WTC11 (cell line): ENCODE measurements at regions not wholly inside any gene's neighbourhood (a gene's known extent, or its start where the extent isn't known, plus 50 kb on each side); places are given as distances from the start of the nearest gene placed in this dataset.

Source experiments
- CBFB ChIP-seq: sonication (generic); formaldehyde crosslinking; IDR thresholded peaks from 2 replicates; pipeline ENCODE4 v1.8.1; 2022; ENCODE audit warnings: mild to moderate bottlenecking, low read depth, missing genetic modification reagents
- E2F4 ChIP-seq: sonication (generic); formaldehyde crosslinking; IDR thresholded peaks from 2 replicates; pipeline ENCODE4 v1.8.1; 2022; ENCODE audit warnings: low read depth, mild to moderate bottlenecking, moderate library complexity, missing genetic modification reagents, borderline replicate concordance
- ETV6 ChIP-seq: sonication (generic); formaldehyde crosslinking; IDR thresholded peaks from 2 replicates; pipeline ENCODE4 v1.8.1; 2022; ENCODE audit warnings: mild to moderate bottlenecking, missing genetic modification reagents
- PRDM15 ChIP-seq: sonication (generic); formaldehyde crosslinking; IDR thresholded peaks from 2 replicates; pipeline ENCODE4 v1.8.0; 2022; ENCODE audit warnings: missing genetic modification reagents
- TEAD4 ChIP-seq: sonication (generic); formaldehyde crosslinking; IDR thresholded peaks from 2 replicates; pipeline ENCODE4 v1.8.0; 2022; ENCODE audit warnings: mild to moderate bottlenecking, missing genetic modification reagents

GRCh38 chr1:59219916-59220315 is 77.0 kb upstream of the FGGY start:
- TF ChIP-seq TEAD4 (no peak), CBFB (CRISPR knock-in tag) (no peak), E2F4 (CRISPR knock-in tag) (no peak), ETV6 (CRISPR knock-in tag) (no peak), PRDM15 (CRISPR knock-in tag) (no peak)
